Fibroblast of lung (primary cell): ENCODE measurements at regions not wholly inside any gene's neighbourhood (a gene's known extent, or its start where the extent isn't known, plus 50 kb on each side); places are given as distances from the start of the nearest gene placed in this dataset.

Experiments
- DNase-seq, 2 donors: peaks; one replicate each; pipeline versions ENCODE4 v3.0.0 to v3.0.0-alpha.2; 2010; ENCODE audit warnings: low read depth in 2 of 2
- H2AFZ ChIP-seq: 2 replicates; pipeline ENCODE4 v1.5.1; 2012; ENCODE audit warnings: low read length, control low read depth, inconsistent platforms
- H3K27ac ChIP-seq: 2 replicates; pipeline ENCODE4 v1.5.1; 2011; ENCODE audit warnings: low read length, control low read depth; ENCODE audit not compliant: insufficient read depth
- H3K27me3 ChIP-seq: 2 replicates; pipeline ENCODE4 v1.5.1; 2011; ENCODE audit warnings: mild to moderate bottlenecking, low read length; ENCODE audit not compliant: control insufficient read depth, insufficient read depth
- H3K36me3 ChIP-seq: 2 replicates; pipeline ENCODE4 v1.5.1; 2011; ENCODE audit warnings: low read length; ENCODE audit not compliant: control insufficient read depth, insufficient read depth
- H3K4me1 ChIP-seq: 2 replicates; pipeline ENCODE4 v1.5.1; 2011; ENCODE audit warnings: low read length; ENCODE audit not compliant: control insufficient read depth, insufficient read depth; ENCODE audit errors: extremely low read depth
- H3K4me2 ChIP-seq: 2 replicates; pipeline ENCODE4 v1.5.1; 2011; ENCODE audit warnings: low read length, control low read depth; ENCODE audit not compliant: insufficient read depth; ENCODE audit errors: extremely low read depth
- H3K4me3 ChIP-seq, 4 experiments: fragments of 200-600 bp in 1 of 4; sonication (generic) in 1 of 4; replicated peaks in 1 of 4; 2 replicates each; pipeline ENCODE4 v1.5.1; 2011 to 2016; ENCODE audit warnings: low read length in 4 of 4, low read depth in 3 of 4, mild to moderate bottlenecking in 3 of 4, control low read depth in 2 of 4, inconsistent platforms in 1 of 4, mixed read lengths in 1 of 4; ENCODE audit not compliant: insufficient read depth in 1 of 4; ENCODE audit errors: control extremely low read depth in 1 of 4
- H3K79me2 ChIP-seq: 2 replicates; pipeline ENCODE4 v1.5.1; 2012; ENCODE audit warnings: mild to moderate bottlenecking, low read length, inconsistent platforms; ENCODE audit not compliant: control insufficient read depth, insufficient read depth
- H3K9ac ChIP-seq: 2 replicates; pipeline ENCODE4 v1.5.1; 2011; ENCODE audit warnings: mild to moderate bottlenecking, low read length, control low read depth; ENCODE audit not compliant: insufficient read depth
- H3K9me3 ChIP-seq: 2 replicates; pipeline ENCODE4 v1.5.1; 2012; ENCODE audit warnings: low read depth, low read length; ENCODE audit not compliant: control insufficient read depth, insufficient read depth
- H4K20me1 ChIP-seq: 2 replicates; pipeline ENCODE4 v1.5.1; 2011; ENCODE audit warnings: low read length; ENCODE audit not compliant: control insufficient read depth, insufficient read depth; ENCODE audit errors: extremely low read depth
- CTCF ChIP-seq, 2 donors: IDR thresholded peaks in 1 of 2; conservative IDR thresholded peaks in 1 of 2; 1 replicate in 1 of 2; 2 replicates in 1 of 2; pipeline ENCODE4 v1.5.1; 2011 to 2012; ENCODE audit warnings: low read length in 2 of 2, control low read depth in 1 of 2, inconsistent platforms in 1 of 2, low read depth in 1 of 2, mild to moderate bottlenecking in 1 of 2
- EZH2 ChIP-seq: IDR thresholded peaks from 2 replicates; pipeline ENCODE4 v1.5.1; 2012; ENCODE audit warnings: low read length, control low read depth, mild to moderate bottlenecking; ENCODE audit errors: missing control alignments

DNA sequence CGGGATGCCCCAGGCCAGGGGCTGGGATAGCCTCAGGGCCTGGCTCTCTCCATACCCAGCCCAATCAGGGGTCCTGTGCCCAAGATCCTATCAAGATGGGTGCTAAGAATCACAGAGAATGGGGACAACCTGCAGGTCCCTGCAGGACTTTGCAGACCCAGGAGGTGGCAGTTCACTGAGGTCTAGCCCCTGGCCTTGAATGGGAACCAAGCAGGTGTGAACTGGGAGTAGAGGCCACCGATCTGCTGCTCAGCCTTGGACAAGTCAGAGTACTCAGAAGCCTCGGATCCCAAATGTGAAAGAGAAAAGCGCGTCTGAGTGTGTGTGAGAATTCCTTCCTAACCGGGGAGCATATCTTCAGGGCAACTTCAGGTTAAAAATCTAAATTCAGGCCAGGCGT lies 76.2 kb downstream of the ARL6IP4 start:
- no peaks in the 10 kb centered on the region for H3K27me3 ChIP-seq
- no peaks in the 10 kb centered on the region for H4K20me1 ChIP-seq

DNA sequence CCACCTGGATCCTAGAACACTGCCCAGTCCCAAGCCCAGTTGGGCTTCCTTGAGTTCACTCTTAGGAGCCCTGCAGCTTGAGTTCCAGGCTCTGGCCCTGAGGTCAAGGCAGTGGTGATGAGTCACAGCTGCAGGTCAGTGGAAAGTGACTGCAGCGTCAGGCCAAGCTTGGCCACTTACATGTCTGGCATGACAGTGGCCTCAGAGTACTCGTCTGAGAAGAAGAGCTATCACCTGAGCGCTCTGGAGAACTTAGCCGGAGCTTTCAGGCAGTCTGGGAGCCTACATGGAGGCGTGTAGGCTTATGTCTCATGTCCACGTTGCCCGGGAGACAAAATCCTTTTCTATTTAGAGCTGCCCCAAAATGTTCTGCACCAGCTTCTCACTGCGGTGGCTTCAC lies 75.6 kb downstream of the ARL6IP4 start:
- no peaks in the 10 kb centered on the region for H3K27me3 ChIP-seq
- H3K36me3 ChIP-seq, result no peaks in the 10 kb centered on the region
- peak overlapping the region; percentile 25 for H3K4me2 ChIP-seq
- H3K4me1 ChIP-seq, result peaks cover 30% of the 10 kb centered on the region
- TF ChIP-seq CTCF (conservative IDR thresholded peaks at IDR 0.05 in 1 of 2, IDR thresholded peaks at IDR 0.05 in 1 of 2; ENCODE audit: low read depth in 1 of 2, low read length in 2 of 2) (no peak), EZH2 (no peak)
- no peaks in the 10 kb centered on the region for H3K9me3 ChIP-seq
- H3K79me2 ChIP-seq, result no peaks in the 10 kb centered on the region
- no peak overlapping the region for H3K27ac ChIP-seq
- no peak overlapping the region for H3K9ac ChIP-seq
- H3K4me3 ChIP-seq, result no peak overlapping the region
- DNase-seq, result peak; percentile 32 to 42
- no peak overlapping the region for H2AFZ ChIP-seq
- H4K20me1 ChIP-seq, result no peaks in the 10 kb centered on the region

More for the DNA sequence above, 76.2 kb downstream of the ARL6IP4 start:
- Histone ChIP-seq H3K27ac (no peak overlapping the region), H3K4me1 (peaks cover 32% of the 10 kb centered on the region), H3K9ac (no peak overlapping the region), H3K9me3 (no peaks in the 10 kb centered on the region), H3K4me2 (no peak overlapping the region), H2AFZ (no peak overlapping the region), H3K79me2 (no peaks in the 10 kb centered on the region), H3K4me3 (no peak overlapping the region), H3K36me3 (no peaks in the 10 kb centered on the region)
- no peak for TF ChIP-seq EZH2
- TF ChIP-seq CTCF (conservative IDR thresholded peaks at IDR 0.05 in 1 of 2, IDR thresholded peaks at IDR 0.05 in 1 of 2; ENCODE audit: low read depth in 1 of 2, low read length in 2 of 2), result no peak
- no peak for DNase-seq

GRCh38 chr12:123055281-123055766 lies 74.8 kb downstream of the ARL6IP4 start:
- Histone ChIP-seq H3K79me2 (no peaks in the 10 kb centered on the region), H3K27me3 (no peaks in the 10 kb centered on the region), H2AFZ (no peak overlapping the region), H3K36me3 (no peaks in the 10 kb centered on the region), H3K4me1 (peaks cover 31% of the 10 kb centered on the region), H3K4me3 (no peak overlapping the region), H4K20me1 (no peaks in the 10 kb centered on the region), H3K27ac (no peak overlapping the region), H3K9ac (no peak overlapping the region), H3K9me3 (no peaks in the 10 kb centered on the region), H3K4me2 (no peak overlapping the region)
- TF ChIP-seq EZH2, result no peak
- DNase-seq, result peak; percentile 21 to 34
